HG03457 (cell line): ENCODE measurements at regions not wholly inside any gene's neighbourhood (a gene's known extent, or its start where the extent isn't known, plus 50 kb on each side); places are given as distances from the start of the nearest gene placed in this dataset.
"Not testable (repeated sequence)": the region's sequence is repeated elsewhere in the genome, so short reads cannot be mapped to it uniquely, and the experiment has no call there.

Experiments used
- ATAC-seq: cut with Tn5 transposase; IDR thresholded peaks from one replicate; pipeline ENCODE4 v1.9.1; 2021; ENCODE audit warnings: moderate number of reproducible peaks; ENCODE audit not compliant: unreplicated experiment

GRCh38 chrX:13223868-13224567 is 95.8 kb downstream of the ATXN3L start:
- ATAC-seq: no peak

DNA sequence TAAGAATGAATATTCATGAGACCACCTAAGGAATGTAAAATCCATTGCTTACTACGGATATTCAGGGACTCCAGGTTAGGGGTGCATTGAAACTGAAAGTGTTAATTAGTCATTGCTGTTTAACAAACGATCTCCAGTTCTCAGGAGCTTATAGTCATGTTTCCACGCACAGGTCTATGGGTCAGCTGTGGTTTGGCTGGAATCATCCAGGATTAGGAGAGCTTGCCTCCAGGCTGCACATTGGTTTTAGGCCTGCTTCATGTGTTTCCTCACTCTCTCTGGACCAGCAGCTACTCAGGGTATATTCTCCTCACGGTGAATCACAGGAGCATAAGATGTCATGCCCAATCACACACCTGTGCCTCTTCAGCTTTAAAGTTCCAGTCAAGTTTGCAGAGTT is 98.9 kb downstream of the ATXN3L start:
- no peak for ATAC-seq

DNA sequence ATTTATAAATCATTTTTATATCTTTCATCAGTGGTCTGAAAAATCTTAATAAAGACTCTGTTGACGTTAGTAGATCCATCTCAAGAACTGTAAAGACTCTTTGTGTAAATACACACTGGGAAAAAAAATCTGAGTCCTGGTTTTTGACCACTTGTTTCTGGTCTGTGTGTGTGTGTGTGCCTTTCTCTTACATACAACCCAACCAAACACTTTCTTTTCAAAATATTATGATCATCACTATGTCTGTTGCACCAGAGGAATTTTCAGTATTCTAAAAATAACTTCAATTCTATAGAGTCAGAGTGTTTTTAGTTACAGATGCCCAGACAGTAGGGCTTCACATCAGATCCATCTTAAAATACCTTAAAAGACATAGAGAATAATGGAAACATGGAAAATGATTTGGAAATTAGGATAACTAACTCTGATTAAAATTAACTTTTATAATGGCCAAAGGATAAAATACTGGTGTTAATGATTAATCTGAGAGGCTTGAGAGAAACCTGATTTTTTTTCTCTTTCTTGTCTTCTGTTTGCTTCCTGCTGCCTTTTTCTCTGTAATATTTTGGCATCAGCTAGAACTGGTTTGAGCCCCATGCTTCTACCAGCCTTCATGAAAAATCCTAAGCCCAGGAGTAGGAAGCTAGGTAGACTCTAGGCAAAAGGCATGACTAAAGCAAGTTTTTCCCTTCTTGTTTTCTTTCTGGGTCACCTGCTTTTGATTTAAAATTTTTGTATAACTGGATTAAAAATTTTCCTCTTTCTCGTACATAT is 99.7 kb downstream of the ATXN3L start:
- no peak for ATAC-seq

DNA sequence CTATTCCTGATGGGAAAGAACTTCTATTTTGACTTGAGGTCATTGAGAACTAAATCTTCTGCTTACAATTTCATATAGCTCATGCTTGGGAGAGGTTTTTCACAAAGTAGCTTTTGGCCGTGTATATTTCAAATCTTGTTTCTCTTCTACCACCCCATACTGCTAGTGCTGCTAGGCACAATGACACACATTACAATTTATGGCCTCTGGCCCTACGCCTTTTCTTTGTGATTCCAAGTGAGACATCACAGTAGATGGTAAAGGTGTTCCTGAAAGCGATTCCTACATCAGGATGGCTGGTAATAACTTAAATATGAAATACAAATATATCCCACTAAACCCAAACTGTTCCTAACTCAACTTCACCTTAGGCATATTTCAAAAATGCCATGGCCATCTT is 101.1 kb downstream of the ATXN3L start:
- ATAC-seq: no peak

DNA sequence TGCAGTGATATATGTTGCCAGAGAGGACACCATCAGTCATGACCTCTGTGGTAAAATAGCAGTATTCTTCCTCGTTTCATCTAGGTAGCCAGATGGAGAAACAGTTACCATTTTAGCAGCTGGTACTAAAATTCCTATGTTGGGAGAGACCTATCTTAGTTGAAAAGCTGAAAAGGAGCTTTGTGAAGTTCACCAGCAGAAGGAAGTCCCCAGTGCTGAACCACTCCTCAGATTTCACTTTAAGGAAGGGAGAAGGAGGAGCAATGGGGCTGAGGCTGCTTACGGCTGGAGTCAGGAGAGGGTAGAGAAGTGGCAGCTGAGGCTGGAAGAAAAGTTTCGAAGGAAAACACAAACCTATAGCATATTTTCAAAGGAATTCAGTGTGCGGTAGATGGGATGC is 103.7 kb downstream of the ATXN3L start:
- ATAC-seq: no peak

- no peak for ATAC-seq
Observed at GRCh38 chrX:13215729-13216128, 104.1 kb downstream of the ATXN3L start.

- ATAC-seq: no peak
Observed at GRCh38 chrX:13212191-13212651, 107.6 kb downstream of the ATXN3L start.

GRCh38 chrX:13210142-13210541 is 109.7 kb downstream of the ATXN3L start:
- ATAC-seq: not testable (repeated sequence)

DNA sequence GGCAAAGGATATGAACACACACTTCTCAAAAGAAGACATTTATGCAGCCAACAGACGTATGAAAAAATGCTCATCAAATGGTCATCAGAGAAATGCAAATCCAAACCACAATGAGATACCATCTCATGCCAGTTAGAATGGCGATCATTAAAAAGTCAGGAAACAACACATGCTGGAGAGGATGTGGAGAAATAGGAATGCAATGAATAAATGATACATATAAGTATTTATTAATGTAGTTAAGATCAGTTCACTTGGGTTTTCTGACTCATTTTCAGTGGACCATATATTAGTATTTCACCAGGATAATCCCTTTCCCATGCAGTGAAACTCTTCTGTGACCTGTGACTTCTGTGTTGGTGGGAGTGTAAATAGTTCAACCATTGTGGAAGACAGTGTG is 110.1 kb downstream of the ATXN3L start:
- not testable (repeated sequence) for ATAC-seq

DNA sequence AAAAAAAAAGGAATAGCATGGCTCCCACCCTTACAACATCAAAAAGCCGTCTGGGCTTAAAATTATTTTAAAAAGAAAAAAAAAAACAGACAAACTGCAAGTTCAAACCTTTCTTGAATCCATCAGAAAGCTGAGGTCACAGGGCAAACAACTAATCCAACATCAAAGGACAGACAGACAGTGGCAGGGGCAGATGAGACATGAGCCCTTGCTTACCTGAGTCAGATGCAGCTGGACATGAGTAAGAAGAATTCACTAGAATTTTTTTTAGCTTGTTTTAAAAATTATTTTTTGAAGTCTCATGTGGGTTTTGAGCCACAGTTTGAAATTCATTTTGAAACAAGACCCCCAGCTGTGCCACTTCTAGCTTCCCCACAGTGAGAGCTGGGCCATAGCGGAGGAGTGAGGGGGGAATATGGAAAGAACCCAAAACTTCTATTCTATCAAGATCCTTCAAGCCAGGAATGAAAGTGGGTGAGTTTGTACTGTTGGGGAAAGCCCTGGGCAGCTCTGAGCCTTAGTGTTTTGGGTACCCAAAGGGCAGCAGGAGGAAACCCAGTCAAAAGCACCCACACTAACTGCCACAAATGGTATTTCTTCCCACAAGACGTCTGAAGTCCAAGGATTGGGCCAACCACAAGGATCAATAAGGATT is 111.4 kb downstream of the ATXN3L start:
- no peak for ATAC-seq

DNA sequence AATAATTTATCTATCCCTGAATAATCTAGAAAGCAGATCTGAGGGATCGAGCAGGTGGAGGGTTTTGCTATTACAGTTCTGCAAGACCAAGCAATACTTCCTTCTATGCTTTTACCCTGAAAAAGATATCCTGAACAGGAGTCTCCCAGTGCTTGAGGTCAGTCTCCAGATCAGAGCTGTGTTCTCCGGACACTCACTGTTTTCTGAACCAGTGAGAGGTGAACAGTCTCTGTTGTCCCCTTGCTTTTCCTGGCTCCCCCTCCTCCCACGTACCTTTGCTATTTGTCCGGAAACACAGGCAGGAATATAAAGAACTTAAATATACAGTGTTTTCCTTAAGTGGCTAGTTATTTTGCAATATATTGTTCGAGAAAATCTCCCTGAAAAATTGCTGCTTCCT is 116.6 kb downstream of the ATXN3L start:
- no peak for ATAC-seq

GRCh38 chrX:13201605-13202219 is 118.1 kb downstream of the ATXN3L start:
- no peak for ATAC-seq

DNA sequence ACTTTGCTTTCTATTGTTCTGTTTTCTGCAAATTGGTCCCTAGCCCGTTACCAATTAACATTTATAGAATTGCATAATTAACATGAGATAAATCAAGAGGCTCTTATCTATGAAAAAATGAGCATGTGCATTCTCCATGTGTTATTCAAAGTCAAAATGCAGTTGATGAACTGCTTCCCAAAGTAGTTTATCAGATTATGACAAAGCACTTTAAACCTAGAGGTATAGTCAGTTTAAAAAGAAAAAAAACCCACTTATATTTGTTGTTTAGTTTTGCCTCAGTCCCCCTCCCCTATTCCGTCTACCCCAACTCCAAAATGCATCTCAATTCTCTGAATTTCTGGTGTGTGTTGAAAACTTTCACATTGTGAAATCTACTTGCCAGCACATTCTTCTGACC is 119.5 kb downstream of the ATXN3L start:
- ATAC-seq: no peak

- ATAC-seq: no peak
Observed at GRCh38 chrX:13198762-13199064, 121.1 kb downstream of the ATXN3L start.

DNA sequence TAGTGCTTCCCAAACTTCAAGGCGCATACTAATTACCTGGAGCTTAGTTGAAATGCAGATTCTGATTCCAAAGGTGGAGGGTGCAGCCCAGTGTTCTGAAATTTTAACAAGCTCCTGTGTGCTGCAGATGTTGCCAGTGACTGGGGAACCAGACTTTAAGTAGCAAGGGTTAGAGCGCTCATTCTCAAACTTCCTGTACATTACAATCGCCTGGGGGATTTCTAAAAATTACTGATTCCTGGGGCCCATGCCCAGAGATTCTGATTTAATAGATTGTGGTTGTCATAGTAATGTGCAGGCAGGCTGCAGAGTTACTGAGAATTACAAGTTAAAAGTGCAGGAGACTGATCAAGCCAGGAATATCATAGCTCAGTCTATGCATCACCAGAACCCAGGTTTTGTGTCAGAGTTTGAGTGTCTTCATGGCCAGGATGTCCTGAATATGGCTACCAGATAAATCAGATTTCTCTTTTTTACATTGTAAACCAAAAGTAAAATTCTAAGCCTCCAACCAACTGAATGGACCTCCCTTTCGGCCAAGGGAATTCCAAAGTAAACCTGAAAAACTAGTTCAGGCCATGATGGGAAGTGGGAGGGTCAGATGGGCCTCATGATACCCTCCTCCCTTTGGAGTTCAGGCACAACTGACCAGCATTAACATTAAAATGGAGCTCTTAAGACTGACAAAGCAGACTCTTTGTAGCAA is 121.6 kb downstream of the ATXN3L start:
- no peak for ATAC-seq

DNA sequence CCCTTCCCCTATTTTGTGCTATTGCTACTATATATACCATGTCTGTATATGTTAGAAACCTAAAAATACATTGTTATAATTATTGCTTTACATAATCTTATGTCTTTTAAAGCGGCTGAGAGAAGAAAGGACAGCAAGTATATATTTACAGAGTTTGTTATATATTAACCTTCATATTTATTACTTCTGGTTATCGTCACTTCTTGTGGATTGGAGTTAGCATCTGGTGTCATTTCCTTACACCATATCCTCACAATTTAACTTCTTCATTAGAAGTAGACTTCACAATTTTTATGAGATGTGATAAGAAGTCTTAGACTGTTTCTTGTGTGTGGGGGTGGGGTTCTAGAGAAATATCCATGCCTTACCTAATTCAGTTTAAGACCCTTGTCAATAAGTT is 123.1 kb downstream of the ATXN3L start:
- no peak for ATAC-seq

- ATAC-seq: no peak
Observed at GRCh38 chrX:13195340-13195739, 124.5 kb downstream of the ATXN3L start.

DNA sequence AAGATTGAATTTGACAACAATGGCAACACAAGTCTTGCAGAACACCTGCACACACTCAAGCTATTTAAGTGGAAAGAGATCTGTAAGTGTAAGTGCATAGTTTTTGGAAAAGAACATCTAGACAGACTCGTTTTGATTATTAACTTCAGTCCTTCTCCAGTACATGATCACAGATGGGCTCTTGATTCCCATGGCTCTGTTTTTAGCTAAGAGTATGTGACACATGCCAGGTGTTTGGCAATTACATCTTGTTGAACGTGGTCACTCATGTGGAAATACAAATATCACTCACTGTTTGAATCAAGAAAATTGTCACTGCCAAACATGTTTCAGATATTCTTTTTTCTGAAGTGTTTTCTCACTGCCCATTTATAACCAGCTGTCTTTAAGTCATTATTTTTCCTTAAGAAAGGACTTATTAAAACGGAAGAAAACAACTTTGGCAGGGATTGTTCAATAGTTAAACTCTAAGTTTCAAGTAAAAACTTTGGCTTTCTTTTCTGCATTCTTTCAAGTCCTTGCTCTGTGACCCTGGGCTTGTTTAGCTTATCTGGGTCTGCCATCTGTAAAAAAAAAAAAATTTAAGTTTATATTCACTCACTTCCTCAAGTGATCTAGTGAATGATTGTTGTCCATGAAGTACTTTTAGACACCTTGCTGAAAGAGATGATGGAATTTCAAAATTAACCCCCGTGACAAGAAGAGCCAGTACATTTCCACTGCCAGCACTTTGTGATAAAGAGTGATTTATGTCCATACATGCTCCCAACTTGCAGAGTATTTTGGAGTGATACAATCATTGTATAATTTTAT is 125.4 kb downstream of the ATXN3L start:
- no peak for ATAC-seq

DNA sequence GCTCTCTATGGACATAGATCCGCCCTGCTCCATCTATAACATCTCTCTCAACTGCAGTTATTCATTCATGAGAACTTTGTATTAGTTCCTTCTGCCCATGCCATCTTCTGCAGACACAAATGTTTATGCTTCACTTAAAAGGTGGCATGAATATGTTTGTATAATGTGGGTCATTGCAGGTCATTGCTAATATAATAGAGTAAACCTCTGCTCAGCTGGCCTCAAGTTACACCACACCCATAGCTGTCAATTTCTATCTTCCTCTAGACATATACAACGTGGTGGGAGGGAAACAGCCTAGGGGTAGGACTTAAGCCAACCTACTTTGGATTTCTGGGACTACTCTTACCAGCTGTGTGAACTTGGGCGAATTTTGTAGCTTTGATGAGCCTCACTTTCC is 129.8 kb downstream of the ATXN3L start:
- ATAC-seq: no peak

- no peak for ATAC-seq
Observed at GRCh38 chrX:13189380-13189779, 130.5 kb downstream of the ATXN3L start.
